ENCODE measurements at regions not wholly inside any gene's neighbourhood (a gene's known extent, or its start where the extent isn't known, plus 50 kb on each side); places are given as distances from the start of the nearest gene placed in this dataset.

GRCh38 chr14:92253381-92253894, 69.5 kb upstream of the SLC24A4 start:
- Histone ChIP-seq H3K9ac (ENCODE audit: low read length) (no peak overlapping the region), H3K4me1 (ENCODE audit: low read length) (peaks cover 15% of the 10 kb centered on the region), H3K4me2 (ENCODE audit: low read length) (peak overlapping the region; percentile 19; the same call in 1 of the 2 replicates), H3K4me3 (ENCODE audit: low read length) (no peak overlapping the region), H3K9me3 (ENCODE audit: insufficient read depth, low read length) (no peaks in the 10 kb centered on the region), H4K20me1 (ENCODE audit: insufficient read depth, low read length) (no peaks in the 10 kb centered on the region), H3K27me3 (ENCODE audit: low read depth, low read length) (peaks cover 26% of the 10 kb centered on the region), H2AFZ (ENCODE audit: low read depth, low read length) (no peak overlapping the region), H3K79me2 (ENCODE audit: low read length) (no peaks in the 10 kb centered on the region), H3K27ac (ENCODE audit: low read length) (no peak overlapping the region), H3K36me3 (replicated peaks; ENCODE audit: low read depth, low read length) (no peaks in the 10 kb centered on the region)
- no peak for TF ChIP-seq CTCF (IDR thresholded peaks at IDR 0.05; ENCODE audit: low read depth, low read length)
- TF ChIP-seq EZH2phosphoT487 (IDR thresholded peaks at IDR 0.05; ENCODE audit: low read depth), result no peak

- Histone ChIP-seq H3K27me3 (ENCODE audit: low read depth, low read length) (peaks cover 26% of the 10 kb centered on the region), H3K27ac (ENCODE audit: low read length) (no peak overlapping the region), H3K79me2 (ENCODE audit: low read length) (no peaks in the 10 kb centered on the region), H2AFZ (ENCODE audit: low read depth, low read length) (no peak overlapping the region), H3K9me3 (ENCODE audit: insufficient read depth, low read length) (no peaks in the 10 kb centered on the region), H3K4me1 (ENCODE audit: low read length) (peaks cover 28% of the 10 kb centered on the region), H3K9ac (ENCODE audit: low read length) (no peak overlapping the region), H3K36me3 (replicated peaks; ENCODE audit: low read depth, low read length) (no peaks in the 10 kb centered on the region), H4K20me1 (ENCODE audit: insufficient read depth, low read length) (no peaks in the 10 kb centered on the region), H3K4me2 (ENCODE audit: low read length) (no peak overlapping the region), H3K4me3 (ENCODE audit: low read length) (no peak overlapping the region)
- TF ChIP-seq EZH2phosphoT487 (IDR thresholded peaks at IDR 0.05; ENCODE audit: low read depth), result no peak
- no peak for TF ChIP-seq CTCF (IDR thresholded peaks at IDR 0.05; ENCODE audit: low read depth, low read length)
These were observed 68.2 kb upstream of the SLC24A4 start for GRCh38 chr14:92254786-92255185.

- Histone ChIP-seq H3K9me3 (ENCODE audit: insufficient read depth, low read length) (no peaks in the 10 kb centered on the region), H3K79me2 (ENCODE audit: low read length) (no peaks in the 10 kb centered on the region), H3K9ac (ENCODE audit: low read length) (peak overlapping the region; percentile 5; the same call in 1 of the 2 replicates), H3K27me3 (ENCODE audit: low read depth, low read length) (0 out of 2 replicates have a peak, but pooled peaks cover 2% of the 10 kb centered on the region), H3K36me3 (replicated peaks; ENCODE audit: low read depth, low read length) (no peaks in the 10 kb centered on the region), H4K20me1 (ENCODE audit: insufficient read depth, low read length) (no peaks in the 10 kb centered on the region), H3K4me2 (ENCODE audit: low read length) (peak overlapping the region; percentile 68), H3K27ac (ENCODE audit: low read length) (peak overlapping the region; percentile 69), H3K4me1 (ENCODE audit: low read length) (peaks cover 50% of the 10 kb centered on the region), H3K4me3 (ENCODE audit: low read length) (peak overlapping the region; percentile 19), H2AFZ (ENCODE audit: low read depth, low read length) (0 out of 2 replicates have a peak overlapping the region, but pooled peaks have one; percentile 15)
- no peak for TF ChIP-seq EZH2phosphoT487 (IDR thresholded peaks at IDR 0.05; ENCODE audit: low read depth)
- no peak for TF ChIP-seq CTCF (IDR thresholded peaks at IDR 0.05; ENCODE audit: low read depth, low read length)
These were observed 64.0 kb upstream of the SLC24A4 start for GRCh38 chr14:92258934-92259333.

GRCh38 chr14:92259613-92260357, 63.2 kb upstream of the SLC24A4 start:
- H3K9ac ChIP-seq (ENCODE audit: low read length), result peak overlapping the region; percentile 10; the same call in 1 of the 2 replicates
- H3K27me3 ChIP-seq (ENCODE audit: low read depth, low read length), result no peaks in the 10 kb centered on the region
- H3K27ac ChIP-seq (ENCODE audit: low read length), result peak overlapping the region; percentile 69
- H3K9me3 ChIP-seq (ENCODE audit: insufficient read depth, low read length), result no peaks in the 10 kb centered on the region
- H3K79me2 ChIP-seq (ENCODE audit: low read length), result no peaks in the 10 kb centered on the region
- H3K4me2 ChIP-seq (ENCODE audit: low read length), result peak overlapping the region; percentile 68
- TF ChIP-seq EZH2phosphoT487 (IDR thresholded peaks at IDR 0.05; ENCODE audit: low read depth) (no peak), CTCF (IDR thresholded peaks at IDR 0.05; ENCODE audit: low read depth, low read length) (no peak)
- H4K20me1 ChIP-seq (ENCODE audit: insufficient read depth, low read length), result no peaks in the 10 kb centered on the region
- H2AFZ ChIP-seq (ENCODE audit: low read depth, low read length), result no peak overlapping the region
- H3K4me1 ChIP-seq (ENCODE audit: low read length), result peaks cover 56% of the 10 kb centered on the region
- no peaks in the 10 kb centered on the region for H3K36me3 ChIP-seq (replicated peaks; ENCODE audit: low read depth, low read length)
- peak overlapping the region; percentile 18; the same call in 1 of the 2 replicates for H3K4me3 ChIP-seq (ENCODE audit: low read length)

Measured in OCI-LY3 (cell line).